PC-3 (cell line): ENCODE measurements at regions not wholly inside any gene's neighbourhood (a gene's known extent, or its start where the extent isn't known, plus 50 kb on each side); places are given as distances from the start of the nearest gene placed in this dataset.

Source experiments
- CTCF ChIP-seq: fragments of 300-600 bp; sonication (generic); conservative IDR thresholded peaks from 2 replicates; pipeline ENCODE4 v1.5.1; 2017; ENCODE audit warnings: antibody characterized with exemption, low read depth, mild to moderate bottlenecking, low read length
- EZH2phosphoT487 ChIP-seq: fragments of 300-600 bp; sonication (generic); IDR thresholded peaks from 2 replicates; pipeline ENCODE4 v1.6.1; 2018; ENCODE audit warnings: mild to moderate bottlenecking, antibody characterized with exemption, low read length, borderline replicate concordance

DNA sequence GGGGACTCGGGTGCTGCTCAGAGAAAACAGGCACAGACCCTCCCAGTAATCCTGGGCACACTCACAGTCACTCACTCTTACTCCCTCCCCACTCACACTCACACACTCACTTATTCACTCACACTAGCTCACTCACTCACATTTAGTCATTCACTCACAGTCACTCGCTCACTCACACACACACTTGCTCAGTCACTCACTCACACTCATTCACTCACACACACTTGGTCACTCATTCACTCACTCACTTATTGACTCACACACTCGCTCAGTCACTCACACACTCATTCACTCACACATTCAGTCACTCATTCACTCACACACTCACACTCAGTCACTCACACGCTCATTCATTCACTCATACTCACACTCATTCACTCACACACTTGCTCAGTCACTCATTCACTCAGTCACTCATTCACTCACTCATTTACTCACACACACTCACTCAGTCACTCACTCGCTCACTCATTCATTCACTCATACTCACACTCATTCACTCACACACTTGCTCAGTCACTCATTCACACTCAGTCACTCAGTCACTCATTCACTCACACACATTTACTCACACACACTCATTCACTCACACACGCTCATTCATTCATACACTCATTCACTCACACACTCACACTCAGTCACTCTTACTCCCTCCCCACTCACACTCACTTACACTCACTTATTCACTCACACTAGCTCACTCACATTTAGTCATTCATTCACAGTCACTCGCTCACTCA lies 164.2 kb upstream of the C1orf174 start:
- no peak for TF ChIP-seq EZH2phosphoT487
- TF ChIP-seq CTCF = no peak
